GM12878 (cell line): ENCODE measurements at regions not wholly inside any gene's neighbourhood (a gene's known extent, or its start where the extent isn't known, plus 50 kb on each side); places are given as distances from the start of the nearest gene placed in this dataset.

Source experiments
- ATAC-seq: fragments of 200-7000 bp; cut with Tn5 transposase; 3 replicates; pipeline ENCODE4 v1.9.1; 2020; ENCODE audit warnings: mild to moderate bottlenecking, moderate library complexity
- BruUV-seq: library from RNA; stranded (reverse); fragments of 400-500 nt; replicated peaks from 2 replicates; lab custom pipeline; 2021; lab: Mats Ljungman, UMichigan
- CTCF ChIA-PET: fragments of 300-600 bp; sonication (Branson Sonifier 250); formaldehyde crosslinking; extraction: SDS; loops from one replicate; lab custom pipeline; 2021; ENCODE audit warnings: inconsistent platforms; lab: Yijun Ruan, JAX
- POLR2A ChIA-PET: fragments of 350-600 bp; formaldehyde crosslinking; extraction: SDS; loops from one replicate; lab custom pipeline; 2021; ENCODE audit warnings: inconsistent platforms; lab: Charles Lee
- RAD21 ChIA-PET: fragments of 300-600 bp; sonication (Branson Sonifier 250); formaldehyde crosslinking; loops from one replicate; lab custom pipeline; 2023; ENCODE audit warnings: antibody characterized with exemption; ENCODE audit not compliant: unreplicated experiment; lab: Charles Lee
- SMC1A ChIA-PET: fragments of 300-600 bp; sonication (Branson Sonifier 250); formaldehyde crosslinking; loops from one replicate; lab custom pipeline; 2023; ENCODE audit not compliant: unreplicated experiment, uncharacterized antibody; lab: Charles Lee
- DNase-seq: peaks from one replicate; pipeline ENCODE4 v3.0.0-alpha.2; 2011; ENCODE audit warnings: low read depth, low spot score
- FAIRE-seq: peaks from 3 replicates; lab custom pipeline; 2011; peaks lifted over from hg19 to GRCh38; lab: Jason Lieb, UNC
- H2AFZ ChIP-seq: 2 replicates; pipeline ENCODE4 v1.6.0; 2011; ENCODE audit warnings: low read depth, low read length, control low read depth; ENCODE audit not compliant: control insufficient read depth
- H3K27ac ChIP-seq: 2 replicates; pipeline ENCODE4 v1.5.1; 2011; ENCODE audit warnings: control low read depth; ENCODE audit not compliant: control insufficient read depth, insufficient read depth
- H3K27me3 ChIP-seq, 2 experiments: replicated peaks in 1 of 2; 2 replicates each; pipeline versions ENCODE4 v1.6.0 to v1.6.1; 2011; ENCODE audit warnings: low read length in 1 of 2; ENCODE audit not compliant: control insufficient read depth in 2 of 2, insufficient read depth in 2 of 2
- H3K36me3 ChIP-seq, 2 experiments: 2 replicates each; pipeline ENCODE4 v1.5.1; 2011; ENCODE audit warnings: low read length in 1 of 2; ENCODE audit not compliant: control insufficient read depth in 2 of 2, insufficient read depth in 2 of 2
- H3K4me1 ChIP-seq: 2 replicates; pipeline ENCODE4 v1.6.1; 2011; ENCODE audit warnings: mild to moderate bottlenecking, low read length, moderate library complexity, mixed read lengths; ENCODE audit not compliant: control insufficient read depth, insufficient read depth
- H3K4me2 ChIP-seq: 2 replicates; pipeline ENCODE4 v1.6.0; 2011; ENCODE audit warnings: control low read depth; ENCODE audit not compliant: control insufficient read depth, insufficient read depth
- H3K4me3 ChIP-seq: fragments of 200-600 bp; sonication (generic); 2 replicates; pipeline ENCODE4 v1.5.1; 2016
- H3K79me2 ChIP-seq: 2 replicates; pipeline ENCODE4 v1.6.0; 2011; ENCODE audit warnings: low read length; ENCODE audit not compliant: control insufficient read depth, insufficient read depth
- H3K9ac ChIP-seq: 2 replicates; pipeline ENCODE4 v1.8.0; 2011; ENCODE audit warnings: low read length, control low read depth, mixed read lengths; ENCODE audit not compliant: control insufficient read depth, insufficient read depth
- H3K9me3 ChIP-seq: replicated peaks from 3 replicates; pipeline ENCODE4 v1.5.1; 2011; ENCODE audit warnings: mild to moderate bottlenecking, low read length; ENCODE audit not compliant: control insufficient read depth, insufficient read depth
- H4K20me1 ChIP-seq: 2 replicates; pipeline ENCODE4 v1.6.0; 2011; ENCODE audit not compliant: control insufficient read depth, insufficient read depth
- CBX5 ChIP-seq: sonication (generic); IDR thresholded peaks from 2 replicates; pipeline ENCODE4 v1.6.1; 2016; ENCODE audit warnings: low read depth, moderate library complexity, mild to moderate bottlenecking, inconsistent platforms
- CHD2 ChIP-seq: IDR thresholded peaks from 2 replicates; pipeline ENCODE4 v1.6.1; 2011; ENCODE audit warnings: low read depth, low read length, improper control_type of control experiment, borderline replicate concordance
- CREM ChIP-seq: IDR thresholded peaks from 2 replicates; pipeline ENCODE4 v1.6.1; 2014; ENCODE audit warnings: antibody characterized with exemption, low read depth
- HDAC6 ChIP-seq: fragments of 200-600 bp; sonication (generic); IDR thresholded peaks from one replicate; pipeline ENCODE4 v1.8.0; 2017; ENCODE audit warnings: antibody characterized with exemption; ENCODE audit not compliant: unreplicated experiment
- HSF1 ChIP-seq: fragments of 150-350 bp; IDR thresholded peaks from 2 replicates; pipeline ENCODE4 v1.6.1; 2014; ENCODE audit warnings: mild to moderate bottlenecking, low read depth, low read length
- IRF4 ChIP-seq: IDR thresholded peaks from 2 replicates; pipeline ENCODE4 v1.6.1; 2011; ENCODE audit warnings: low read depth, low read length
- MTA2 ChIP-seq: fragments of 450-650 bp; IDR thresholded peaks from 2 replicates; pipeline ENCODE4 v1.6.1; 2016; ENCODE audit warnings: low read depth, mild to moderate bottlenecking, moderate library complexity
- MYB ChIP-seq: fragments of 150-350 bp; IDR thresholded peaks from 2 replicates; pipeline ENCODE4 v1.6.1; 2014; ENCODE audit warnings: mild to moderate bottlenecking, low read depth, low read length, borderline replicate concordance
- NFXL1 ChIP-seq: fragments of 450-650 bp; IDR thresholded peaks from 2 replicates; pipeline ENCODE4 v1.6.1; 2017; ENCODE audit warnings: antibody characterized with exemption, mild to moderate bottlenecking, borderline replicate concordance
- PAX5 ChIP-seq: IDR thresholded peaks from 2 replicates; pipeline ENCODE4 v1.6.1; 2011; ENCODE audit warnings: low read depth, low read length, borderline replicate concordance
- POLR2A ChIP-seq: IDR thresholded peaks from 2 replicates; pipeline ENCODE4 v1.6.1; 2011; ENCODE audit warnings: low read depth, mild to moderate bottlenecking, low read length
- RBBP5 ChIP-seq: fragments of 200-600 bp; sonication (generic); conservative IDR thresholded peaks from 2 replicates; pipeline ENCODE4 v1.6.1; 2016
- TAF1 ChIP-seq: IDR thresholded peaks from 2 replicates; pipeline ENCODE4 v1.6.1; 2011; ENCODE audit warnings: mild to moderate bottlenecking, low read depth, low read length, borderline replicate concordance
- ZBED1 ChIP-seq: IDR thresholded peaks from 2 replicates; pipeline ENCODE4 v1.6.1; 2016; ENCODE audit warnings: borderline replicate concordance
- ZBTB40 ChIP-seq: fragments of 450-650 bp; IDR thresholded peaks from 2 replicates; pipeline ENCODE4 v1.6.1; 2016; ENCODE audit warnings: mild to moderate bottlenecking, moderate library complexity, borderline replicate concordance
- ZNF217 ChIP-seq: fragments of 450-650 bp; IDR thresholded peaks from 2 replicates; pipeline ENCODE4 v1.6.1; 2017; ENCODE audit warnings: antibody characterized with exemption, mild to moderate bottlenecking
- WGBS: methylation state at CpG from one replicate; pipeline ENCODE4 v1.1.6; 2016; ENCODE audit warnings: low lambda C conversion rate; ENCODE audit not compliant: insufficient replicate concordance, insufficient coverage; ENCODE audit errors: missing lambda C conversion rate; 5-methylcytosine and 5-hydroxymethylcytosine counted together
- in situ Hi-C: fragments of 300-500 bp; cut with MboI; formaldehyde crosslinking; loops from 9 replicates; pipeline ENCODE4 v1.14.3; 2018; ENCODE audit warnings: mixed read lengths
- intact Hi-C: fragments of 100-400 bp; cut with micrococcal nuclease; formaldehyde crosslinking; loops from one replicate; pipeline ENCODE4 v1.14.2; 2022; ENCODE audit not compliant: unreplicated experiment
- TF ChIP-seq, protein P1 (sequence below): fragments of 450-650 bp; IDR thresholded peaks from 2 replicates; pipeline ENCODE4 v1.6.1; 2017; ENCODE audit warnings: low read depth, mild to moderate bottlenecking, moderate library complexity

GRCh38 chr7:27434756-27435400 lies 192.3 kb downstream of the EVX1 start:
- no TSS peak for BruUV-seq
- no peak overlapping the region for H3K9ac ChIP-seq
- WGBS = 20% methylated on average over 5 of the region's 5 CpGs
- H4K20me1 ChIP-seq = no peaks in the 10 kb centered on the region
- FAIRE-seq = no peak
- ATAC-seq = no peak
- no peaks in the 10 kb centered on the region for H3K4me1 ChIP-seq
- SMC1A ChIA-PET = interaction anchor here (0.7 kb wide), 1 partner anchor 144 kb away, joined by 3 read pairs; no protein-coding TSS in a partner anchor
- CTCF ChIA-PET = interaction anchor here (0.6 kb wide), 1 partner anchor 45 kb away, joined by 3 read pairs; no protein-coding TSS in a partner anchor
- no peak overlapping the region for H3K27ac ChIP-seq
- TF ChIP-seq ZBED1 (no peak), IRF4 (no peak), ZBTB40 (no peak), PAX5 (no peak), RBBP5 (no peak), HSF1 (no peak), CBX5 (no peak), ZNF217 (no peak), CREM (no peak), POLR2A (no peak), HDAC6 (no peak), MTA2 (no peak), MYB (no peak), CHD2 (no peak), NFXL1 (no peak), TAF1 (no peak)
- TF ChIP-seq, protein P1, sequence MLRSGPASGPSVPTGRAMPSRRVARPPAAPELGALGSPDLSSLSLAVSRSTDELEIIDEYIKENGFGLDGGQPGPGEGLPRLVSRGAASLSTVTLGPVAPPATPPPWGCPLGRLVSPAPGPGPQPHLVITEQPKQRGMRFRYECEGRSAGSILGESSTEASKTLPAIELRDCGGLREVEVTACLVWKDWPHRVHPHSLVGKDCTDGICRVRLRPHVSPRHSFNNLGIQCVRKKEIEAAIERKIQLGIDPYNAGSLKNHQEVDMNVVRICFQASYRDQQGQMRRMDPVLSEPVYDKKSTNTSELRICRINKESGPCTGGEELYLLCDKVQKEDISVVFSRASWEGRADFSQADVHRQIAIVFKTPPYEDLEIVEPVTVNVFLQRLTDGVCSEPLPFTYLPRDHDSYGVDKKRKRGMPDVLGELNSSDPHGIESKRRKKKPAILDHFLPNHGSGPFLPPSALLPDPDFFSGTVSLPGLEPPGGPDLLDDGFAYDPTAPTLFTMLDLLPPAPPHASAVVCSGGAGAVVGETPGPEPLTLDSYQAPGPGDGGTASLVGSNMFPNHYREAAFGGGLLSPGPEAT = no peak
- in situ Hi-C loops (no loop called here), intact Hi-C loops (no loop called here)
- H3K4me2 ChIP-seq = no peak overlapping the region
- H3K9me3 ChIP-seq = no peaks in the 10 kb centered on the region
- no peaks in the 10 kb centered on the region for H3K79me2 ChIP-seq
- RAD21 ChIA-PET = no interaction called here
- H3K36me3 ChIP-seq = no peaks in the 10 kb centered on the region
- POLR2A ChIA-PET = interaction anchor here (0.5 kb wide), 1 partner anchor 31 kb away, joined by 5 read pairs; no protein-coding TSS in a partner anchor
- no peak overlapping the region for H2AFZ ChIP-seq
- H3K27me3 ChIP-seq = no peaks in the 10 kb centered on the region
- DNase-seq = no peak
- no peak overlapping the region for H3K4me3 ChIP-seq
